C1 segment of cervical spinal cord (tissue), 14 donors: ENCODE measurements at regions not wholly inside any gene's neighbourhood (a gene's known extent, or its start where the extent isn't known, plus 50 kb on each side); places are given as distances from the start of the nearest gene placed in this dataset.

ENCODE experiments used
- DNase-seq, 14 donors: peaks; one replicate each; lab custom pipeline; 2025; lab: John Stamatoyannopoulos, UW

DNA sequence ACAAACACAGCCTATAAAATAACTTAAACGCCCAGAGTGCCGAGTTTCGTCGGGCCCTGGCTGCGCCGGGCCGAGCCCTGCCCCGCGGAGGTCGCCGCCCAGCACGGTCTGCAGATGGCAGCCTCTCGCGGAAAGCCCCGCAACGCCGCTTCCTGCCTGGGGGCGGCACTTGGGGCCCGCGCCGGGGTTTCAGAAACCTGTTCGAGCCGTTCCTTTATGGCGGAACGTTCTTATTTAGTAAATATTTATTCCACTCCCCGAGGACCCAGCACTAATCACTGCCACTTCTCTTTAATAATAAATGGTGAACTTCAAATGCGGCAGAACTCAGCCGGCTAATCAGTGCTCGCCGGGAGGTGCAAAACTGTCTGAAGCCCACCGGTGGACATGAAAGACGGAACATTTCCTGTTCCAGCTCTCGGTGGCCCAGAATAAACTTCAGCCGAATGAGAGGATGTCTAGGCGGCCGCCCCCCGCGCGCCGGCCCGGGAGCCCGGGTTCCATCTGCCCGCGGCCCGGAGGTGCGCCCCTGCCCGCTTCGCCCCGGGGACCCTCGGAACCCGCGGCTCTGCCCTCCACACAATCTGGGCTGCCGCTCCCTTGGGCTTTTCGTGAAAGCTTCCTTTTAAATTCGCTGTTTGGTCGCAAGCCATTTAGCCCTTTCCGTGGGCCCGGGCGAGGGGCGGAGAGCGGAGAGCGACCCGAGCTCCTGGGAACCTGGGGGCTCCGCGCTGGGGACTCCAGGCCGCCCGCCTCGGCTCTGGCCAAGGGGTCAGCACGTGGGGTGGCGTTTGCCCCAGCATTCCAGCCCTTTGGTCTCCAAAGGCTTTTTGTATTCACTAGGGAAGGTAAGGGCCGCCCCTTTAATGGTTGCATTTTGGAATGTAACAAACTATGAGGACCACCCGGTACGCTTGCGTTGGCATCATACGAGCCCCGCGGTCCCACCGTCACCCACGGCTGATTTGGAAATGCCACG is 110.8 kb upstream of the ATP11B start:
- peak in 10 of 14 donors; percentile 9 to 68 (median 42) for DNase-seq

- peak in 12 of 14 donors; percentile 13 to 65 (median 40) for DNase-seq
Measured at GRCh38 chr3:182683453-182683852, 109.9 kb upstream of the ATP11B start.

DNA sequence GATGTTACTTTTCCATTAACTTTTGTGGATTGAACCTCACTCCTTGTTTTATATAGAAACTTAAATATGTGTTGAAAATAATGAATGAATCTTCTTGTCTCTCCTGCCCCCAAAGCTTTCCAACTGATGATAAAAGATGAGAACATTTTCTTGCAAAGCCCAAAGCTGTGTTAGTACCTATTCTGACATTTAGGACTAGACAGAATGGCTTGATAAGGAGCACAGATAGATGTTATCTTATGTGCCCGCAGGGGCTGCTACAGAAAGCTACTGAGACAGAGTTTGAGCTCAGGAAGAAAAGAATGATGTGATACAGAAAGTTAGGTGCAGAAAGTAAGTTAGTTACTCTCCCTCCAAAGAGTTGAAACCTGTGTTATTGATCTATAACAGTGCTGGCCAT is 109.4 kb upstream of the ATP11B start:
- DNase-seq = no peak

DNA sequence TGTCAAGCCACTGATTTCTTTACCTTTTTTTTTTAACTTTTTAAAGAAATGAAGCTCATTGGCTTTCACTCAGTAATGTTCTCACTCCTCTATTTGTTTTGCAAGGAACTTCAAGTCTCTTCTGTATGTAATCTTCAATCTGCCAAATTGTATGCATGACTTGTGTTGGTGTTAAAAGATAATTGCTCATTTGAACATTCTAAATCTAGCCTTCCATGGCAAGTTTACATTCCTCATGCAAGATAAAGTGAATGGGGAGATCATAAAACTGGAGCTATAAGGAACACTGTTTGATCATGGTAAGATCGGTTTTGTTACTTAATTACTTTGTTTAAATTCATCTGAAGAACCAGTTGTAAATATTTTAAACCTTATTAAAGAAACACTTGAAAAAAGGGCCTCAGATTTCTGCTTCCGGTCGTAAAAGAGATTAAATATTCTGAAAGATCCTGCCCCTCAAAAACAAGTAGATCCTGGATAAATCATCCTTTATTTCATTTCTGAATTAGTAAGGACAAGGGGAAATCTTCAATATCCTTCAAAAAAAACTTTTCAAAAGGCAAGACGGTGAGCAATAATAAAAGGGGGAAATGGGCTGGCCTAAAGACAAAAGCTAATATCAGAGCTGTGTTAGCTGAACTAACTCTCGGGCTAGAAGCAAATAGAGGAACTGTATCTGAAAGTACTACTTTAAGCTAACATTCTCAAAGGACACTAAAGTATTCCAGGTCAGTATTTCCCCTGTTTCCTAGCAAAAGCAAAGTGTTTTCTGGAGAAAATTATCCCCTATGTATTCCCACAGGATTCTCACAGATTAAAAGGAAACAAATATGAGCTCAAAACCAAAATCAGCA is 107.0 kb upstream of the ATP11B start:
- DNase-seq = no peak

- no peak for DNase-seq
Measured at GRCh38 chr3:182690172-182690571, 103.1 kb upstream of the ATP11B start.

GRCh38 chr3:182692021-182692420 is 101.3 kb upstream of the ATP11B start:
- no peak for DNase-seq

DNA sequence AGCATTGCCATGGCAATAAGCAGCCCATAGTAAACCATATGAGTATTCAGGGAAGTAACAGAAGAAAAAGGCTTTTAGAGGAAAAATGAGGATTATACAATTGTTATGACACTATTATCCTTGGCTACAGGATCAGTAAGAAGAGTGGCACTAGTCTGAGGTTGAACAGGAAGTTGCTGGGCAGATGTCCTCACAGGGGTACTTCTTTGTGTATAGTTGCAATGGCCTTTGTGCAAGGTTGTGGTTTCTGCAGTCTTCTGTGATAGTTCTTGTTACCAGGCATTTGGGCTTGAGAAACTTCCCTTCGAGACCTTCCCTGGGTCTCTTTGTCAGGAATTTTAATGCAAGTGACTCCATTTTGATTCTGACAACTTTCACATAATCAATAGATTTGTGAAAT is 100.6 kb upstream of the ATP11B start:
- no peak for DNase-seq

- no peak for DNase-seq
Measured at GRCh38 chr3:182693723-182694122, 99.6 kb upstream of the ATP11B start.

- no peak for DNase-seq
Measured at GRCh38 chr3:182696916-182697315, 96.4 kb upstream of the ATP11B start.

DNA sequence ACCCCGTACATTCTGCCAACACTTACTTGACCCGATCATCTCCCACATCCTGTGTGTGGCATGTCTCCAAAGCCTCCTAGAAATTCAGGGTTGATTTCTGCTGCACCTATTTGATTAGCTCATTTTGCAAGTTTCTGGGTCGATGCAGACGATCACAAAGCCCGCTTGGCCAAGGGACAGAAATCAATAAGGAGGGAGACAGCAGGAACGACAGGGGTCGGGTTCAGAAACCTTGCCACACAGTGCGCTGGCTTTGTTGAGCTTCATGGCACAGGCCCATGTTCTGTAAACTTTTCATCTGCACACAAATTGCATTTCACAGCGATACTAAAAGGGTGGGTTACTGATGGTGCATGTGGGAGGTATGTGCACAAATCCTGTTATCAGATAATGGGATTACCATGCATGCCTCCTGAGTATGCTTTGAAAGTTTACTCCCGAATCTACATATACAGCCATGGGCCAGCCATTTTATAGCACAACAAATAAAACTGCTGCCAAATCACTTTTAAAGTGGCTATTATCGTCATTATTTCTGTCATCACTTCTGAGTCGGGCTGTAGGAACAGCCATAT is 95.9 kb upstream of the ATP11B start:
- no peak for DNase-seq

- no peak for DNase-seq
Measured at GRCh38 chr3:182698078-182698477, 95.2 kb upstream of the ATP11B start.

- no peak for DNase-seq
Measured at GRCh38 chr3:182699550-182700170, 93.6 kb upstream of the ATP11B start.

GRCh38 chr3:182702216-182702615 is 91.1 kb upstream of the ATP11B start:
- no peak for DNase-seq

- DNase-seq = no peak
Measured at GRCh38 chr3:182703233-182703632, 90.1 kb upstream of the ATP11B start.

DNA sequence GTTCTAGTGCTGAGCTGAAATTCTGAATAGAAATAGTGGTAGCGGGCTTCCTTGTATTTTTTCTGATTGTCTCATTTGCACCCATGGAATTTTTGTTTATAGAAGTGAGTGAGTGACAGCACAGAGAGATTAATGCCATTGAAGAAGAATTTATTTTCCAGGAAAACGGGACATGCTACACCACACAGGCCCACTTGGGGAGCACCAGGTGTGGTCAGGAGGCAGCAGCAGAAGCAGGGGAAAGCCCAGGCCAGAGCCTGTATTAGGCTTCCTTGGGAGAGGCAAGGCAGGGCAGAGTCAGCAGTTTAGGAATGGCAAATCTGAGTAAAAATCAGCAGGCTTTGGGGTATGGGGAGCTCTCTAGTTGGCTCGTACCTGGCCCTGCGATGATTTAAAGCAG is 88.4 kb upstream of the ATP11B start:
- DNase-seq = no peak

DNA sequence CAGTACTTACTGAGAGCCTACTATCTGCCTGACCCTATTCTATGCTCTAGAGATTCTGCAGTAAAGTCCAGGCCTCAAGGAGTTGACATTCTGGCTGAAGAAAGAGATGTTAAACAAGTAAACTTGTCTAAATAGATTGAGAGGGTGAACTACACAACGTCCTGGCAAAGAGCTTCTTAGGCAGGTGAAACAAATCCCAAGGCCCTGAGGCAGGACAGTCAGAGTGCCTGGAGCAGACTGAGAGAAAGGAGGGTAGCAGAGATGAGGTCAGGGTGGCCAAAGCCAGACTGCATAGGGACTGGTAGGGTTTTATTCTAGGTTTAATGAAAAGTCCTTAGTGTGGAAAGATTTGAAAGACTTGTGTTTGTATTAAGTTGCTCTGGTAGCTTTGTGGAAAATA is 84.5 kb upstream of the ATP11B start:
- no peak for DNase-seq

DNA sequence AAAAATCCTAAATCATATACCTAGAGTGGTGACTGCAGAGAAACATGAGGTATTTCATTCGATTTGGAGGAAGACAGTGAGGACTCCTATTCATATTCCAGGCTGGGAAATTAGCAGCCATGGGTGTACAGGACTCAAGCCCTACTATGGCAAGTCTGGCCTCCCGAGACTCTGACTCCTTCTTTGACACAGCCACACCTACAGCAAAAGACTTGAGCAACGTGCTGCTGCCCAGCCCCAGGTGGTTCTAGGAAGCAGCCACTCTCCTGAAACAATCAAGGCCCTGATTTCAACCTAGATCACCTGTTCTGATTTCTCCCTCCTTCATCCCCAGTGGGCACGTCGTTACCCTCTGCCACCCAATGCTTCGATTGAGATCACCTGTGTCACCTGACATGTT is 84.0 kb upstream of the ATP11B start:
- no peak for DNase-seq

GRCh38 chr3:182710557-182711157 is 82.6 kb upstream of the ATP11B start:
- DNase-seq = no peak

DNA sequence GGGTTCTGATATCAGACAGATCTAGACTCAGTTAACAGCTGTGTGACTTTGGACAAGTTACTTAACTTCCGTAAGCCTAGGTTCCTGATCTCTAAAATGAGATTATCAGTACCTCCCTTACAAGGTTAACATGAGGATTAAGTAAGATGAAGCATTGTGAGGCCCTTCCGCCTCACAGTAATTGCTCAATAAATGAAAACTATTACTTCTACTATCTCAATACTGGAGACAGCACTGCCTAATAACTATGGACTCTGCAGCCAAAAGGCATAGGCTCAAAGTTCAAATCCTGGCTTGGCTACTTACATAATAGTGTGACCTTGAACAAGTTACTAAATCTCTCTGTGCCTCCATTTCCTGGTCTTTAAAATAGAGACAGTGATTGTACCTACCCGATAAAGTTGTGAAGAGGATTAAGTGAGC is 82.0 kb upstream of the ATP11B start:
- no peak for DNase-seq

GRCh38 chr3:182711853-182712252 is 81.5 kb upstream of the ATP11B start:
- no peak for DNase-seq

GRCh38 chr3:182713111-182713510 is 80.2 kb upstream of the ATP11B start:
- DNase-seq = no peak
